ENCODE measurements at regions not wholly inside any gene's neighbourhood (a gene's known extent, or its start where the extent isn't known, plus 50 kb on each side); places are given as distances from the start of the nearest gene placed in this dataset.

- Histone ChIP-seq H3K9ac (ENCODE audit: low read depth, low read length) (no peak overlapping the region), H3K9me3 (ENCODE audit: control insufficient read depth, insufficient read depth, low read length) (no peaks in the 10 kb centered on the region), H3K27me3 (ENCODE audit: control insufficient read depth, insufficient read depth, low read length) (no peaks in the 10 kb centered on the region), H3K4me1 (ENCODE audit: control insufficient read depth, insufficient read depth, low read length) (0 out of 2 replicates have a peak, but pooled peaks cover 2% of the 10 kb centered on the region), H3K4me3 (ENCODE audit: low read depth, low read length) (no peak overlapping the region), H3K36me3 (ENCODE audit: control insufficient read depth, insufficient read depth, low read length) (no peaks in the 10 kb centered on the region), H3K27ac (ENCODE audit: low read depth, low read length) (no peak overlapping the region)
These were observed 372.2 kb downstream of the GXYLT1 start for GRCh38 chr12:41772478-41772877.

DNA sequence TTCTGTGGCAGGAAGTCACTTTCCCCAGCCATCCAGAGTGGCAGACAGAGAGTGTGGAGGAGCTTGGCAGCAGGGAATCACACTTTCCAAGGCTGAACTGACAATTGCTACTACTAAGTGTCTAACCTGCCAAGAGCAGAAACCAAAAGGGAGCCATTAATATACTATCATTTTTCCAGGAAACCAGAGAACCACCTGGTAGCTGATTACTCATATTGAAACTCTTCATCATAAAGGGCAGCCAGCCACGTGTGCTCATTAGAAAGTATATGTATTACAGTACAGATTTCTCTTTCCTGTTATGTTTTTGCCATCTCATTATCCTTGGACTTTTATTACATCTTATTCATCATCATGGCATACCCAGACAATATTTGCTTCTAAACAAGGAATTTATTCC, 374.9 kb downstream of the GXYLT1 start:
- Histone ChIP-seq H3K36me3 (ENCODE audit: control insufficient read depth, insufficient read depth, low read length) (no peaks in the 10 kb centered on the region), H3K9ac (ENCODE audit: low read depth, low read length) (no peak overlapping the region), H3K9me3 (ENCODE audit: control insufficient read depth, insufficient read depth, low read length) (no peaks in the 10 kb centered on the region), H3K27me3 (ENCODE audit: control insufficient read depth, insufficient read depth, low read length) (no peaks in the 10 kb centered on the region), H3K4me1 (ENCODE audit: control insufficient read depth, insufficient read depth, low read length) (peaks cover 7% of the 10 kb centered on the region; the same call in 1 of the 2 replicates), H3K27ac (ENCODE audit: low read depth, low read length) (no peak overlapping the region), H3K4me3 (ENCODE audit: low read depth, low read length) (no peak overlapping the region)

DNA sequence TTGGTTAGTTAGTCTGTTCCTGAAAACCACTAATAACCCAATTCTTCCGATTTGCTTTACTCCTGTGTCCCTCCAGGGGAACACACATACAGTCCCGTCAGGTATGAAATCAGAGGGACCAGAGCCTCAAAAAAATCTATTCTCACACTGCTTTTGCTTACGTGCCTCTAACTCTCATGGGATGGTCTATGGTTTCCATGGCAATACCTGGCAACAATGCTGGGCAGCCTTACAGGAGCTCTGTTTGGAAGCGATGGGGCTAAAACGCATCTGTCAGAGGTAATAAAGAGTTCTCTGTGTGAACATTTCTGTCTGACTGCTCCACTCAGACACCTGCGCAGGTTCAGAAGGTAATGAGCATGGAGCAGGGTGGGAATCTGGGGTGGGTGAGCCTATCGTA, 376.2 kb downstream of the GXYLT1 start:
- no peak overlapping the region for H3K4me3 ChIP-seq (ENCODE audit: low read depth, low read length)
- H3K27ac ChIP-seq (ENCODE audit: low read depth, low read length) = no peak overlapping the region
- peaks cover 7% of the 10 kb centered on the region; the same call in 1 of the 2 replicates for H3K4me1 ChIP-seq (ENCODE audit: control insufficient read depth, insufficient read depth, low read length)
- no peaks in the 10 kb centered on the region for H3K9me3 ChIP-seq (ENCODE audit: control insufficient read depth, insufficient read depth, low read length)
- H3K36me3 ChIP-seq (ENCODE audit: control insufficient read depth, insufficient read depth, low read length) = no peaks in the 10 kb centered on the region
- no peaks in the 10 kb centered on the region for H3K27me3 ChIP-seq (ENCODE audit: control insufficient read depth, insufficient read depth, low read length)
- no peak overlapping the region for H3K9ac ChIP-seq (ENCODE audit: low read depth, low read length)

GRCh38 chr12:41762691-41763090, 382.0 kb downstream of the GXYLT1 start:
- Histone ChIP-seq H3K36me3 (ENCODE audit: control insufficient read depth, insufficient read depth, low read length) (no peaks in the 10 kb centered on the region), H3K4me1 (ENCODE audit: control insufficient read depth, insufficient read depth, low read length) (peaks cover 7% of the 10 kb centered on the region; the same call in 1 of the 2 replicates), H3K4me3 (ENCODE audit: low read depth, low read length) (no peak overlapping the region), H3K9me3 (ENCODE audit: control insufficient read depth, insufficient read depth, low read length) (no peaks in the 10 kb centered on the region), H3K27ac (ENCODE audit: low read depth, low read length) (no peak overlapping the region), H3K27me3 (ENCODE audit: control insufficient read depth, insufficient read depth, low read length) (no peaks in the 10 kb centered on the region), H3K9ac (ENCODE audit: low read depth, low read length) (no peak overlapping the region)

GRCh38 chr12:41745593-41745992, 399.1 kb downstream of the GXYLT1 start:
- H3K4me1 ChIP-seq (ENCODE audit: control insufficient read depth, insufficient read depth, low read length) = no peaks in the 10 kb centered on the region
- no peaks in the 10 kb centered on the region for H3K9me3 ChIP-seq (ENCODE audit: control insufficient read depth, insufficient read depth, low read length)
- no peaks in the 10 kb centered on the region for H3K36me3 ChIP-seq (ENCODE audit: control insufficient read depth, insufficient read depth, low read length)
- no peaks in the 10 kb centered on the region for H3K27me3 ChIP-seq (ENCODE audit: control insufficient read depth, insufficient read depth, low read length)
- no peak overlapping the region for H3K27ac ChIP-seq (ENCODE audit: low read depth, low read length)
- no peak overlapping the region for H3K9ac ChIP-seq (ENCODE audit: low read depth, low read length)
- H3K4me3 ChIP-seq (ENCODE audit: low read depth, low read length) = no peak overlapping the region

GRCh38 chr12:41743835-41744234, 400.8 kb downstream of the GXYLT1 start:
- Histone ChIP-seq H3K4me3 (ENCODE audit: low read depth, low read length) (no peak overlapping the region), H3K27me3 (ENCODE audit: control insufficient read depth, insufficient read depth, low read length) (no peaks in the 10 kb centered on the region), H3K27ac (ENCODE audit: low read depth, low read length) (no peak overlapping the region), H3K36me3 (ENCODE audit: control insufficient read depth, insufficient read depth, low read length) (no peaks in the 10 kb centered on the region), H3K9me3 (ENCODE audit: control insufficient read depth, insufficient read depth, low read length) (no peaks in the 10 kb centered on the region), H3K9ac (ENCODE audit: low read depth, low read length) (no peak overlapping the region), H3K4me1 (ENCODE audit: control insufficient read depth, insufficient read depth, low read length) (no peaks in the 10 kb centered on the region)

- Histone ChIP-seq H3K36me3 (ENCODE audit: control insufficient read depth, insufficient read depth, low read length) (no peaks in the 10 kb centered on the region), H3K9me3 (ENCODE audit: control insufficient read depth, insufficient read depth, low read length) (no peaks in the 10 kb centered on the region), H3K4me1 (ENCODE audit: control insufficient read depth, insufficient read depth, low read length) (no peaks in the 10 kb centered on the region), H3K27ac (ENCODE audit: low read depth, low read length) (no peak overlapping the region), H3K9ac (ENCODE audit: low read depth, low read length) (no peak overlapping the region), H3K27me3 (ENCODE audit: control insufficient read depth, insufficient read depth, low read length) (no peaks in the 10 kb centered on the region), H3K4me3 (ENCODE audit: low read depth, low read length) (no peak overlapping the region)
These were observed 405.6 kb downstream of the GXYLT1 start for GRCh38 chr12:41739066-41739465.

DNA sequence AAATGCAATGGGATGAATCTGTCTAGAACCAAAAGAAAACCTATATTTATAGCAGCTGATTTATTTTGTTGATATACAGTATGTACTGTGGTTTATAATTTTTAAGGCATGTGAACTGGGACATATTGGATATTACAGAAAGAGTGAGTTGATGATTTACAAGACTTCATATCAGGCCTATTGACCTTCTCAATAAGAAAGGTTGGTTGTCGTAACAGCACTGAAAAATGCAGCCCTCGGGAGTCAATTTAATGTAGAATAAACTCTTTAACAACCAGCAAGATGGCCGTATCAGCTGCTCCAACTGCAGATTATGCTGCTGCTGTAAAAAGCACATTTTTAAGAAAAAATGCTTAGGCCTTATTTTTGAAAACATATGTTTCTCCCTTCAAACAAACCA, 407.3 kb downstream of the GXYLT1 start:
- Histone ChIP-seq H3K27ac (ENCODE audit: low read depth, low read length) (no peak overlapping the region), H3K36me3 (ENCODE audit: control insufficient read depth, insufficient read depth, low read length) (no peaks in the 10 kb centered on the region), H3K9me3 (ENCODE audit: control insufficient read depth, insufficient read depth, low read length) (no peaks in the 10 kb centered on the region), H3K9ac (ENCODE audit: low read depth, low read length) (no peak overlapping the region), H3K4me1 (ENCODE audit: control insufficient read depth, insufficient read depth, low read length) (no peaks in the 10 kb centered on the region), H3K4me3 (ENCODE audit: low read depth, low read length) (no peak overlapping the region), H3K27me3 (ENCODE audit: control insufficient read depth, insufficient read depth, low read length) (no peaks in the 10 kb centered on the region)

DNA sequence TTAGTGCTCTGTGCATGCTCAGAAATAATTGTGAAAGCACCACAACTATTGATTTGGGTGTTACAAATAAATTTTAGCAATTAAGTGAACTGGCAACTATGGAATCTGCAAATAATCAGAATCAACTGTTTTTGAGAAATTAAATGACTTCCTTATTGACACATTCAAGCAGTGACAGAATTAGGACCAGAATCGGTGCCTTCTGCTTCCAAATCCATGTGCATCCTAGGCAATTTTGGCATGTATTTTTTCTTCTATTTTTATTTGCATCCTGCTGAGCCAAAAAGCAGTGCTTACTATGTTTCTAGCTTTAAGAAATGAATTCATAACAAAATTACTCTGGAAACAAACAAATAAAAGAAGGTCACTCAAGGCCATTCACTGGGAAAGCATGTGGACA, 408.2 kb downstream of the GXYLT1 start:
- no peaks in the 10 kb centered on the region for H3K27me3 ChIP-seq (ENCODE audit: control insufficient read depth, insufficient read depth, low read length)
- H3K4me1 ChIP-seq (ENCODE audit: control insufficient read depth, insufficient read depth, low read length) = peaks cover 2% of the 10 kb centered on the region
- H3K4me3 ChIP-seq (ENCODE audit: low read depth, low read length) = no peak overlapping the region
- no peak overlapping the region for H3K27ac ChIP-seq (ENCODE audit: low read depth, low read length)
- no peaks in the 10 kb centered on the region for H3K9me3 ChIP-seq (ENCODE audit: control insufficient read depth, insufficient read depth, low read length)
- no peak overlapping the region for H3K9ac ChIP-seq (ENCODE audit: low read depth, low read length)
- no peaks in the 10 kb centered on the region for H3K36me3 ChIP-seq (ENCODE audit: control insufficient read depth, insufficient read depth, low read length)

GRCh38 chr12:41731691-41732090, 413.0 kb downstream of the GXYLT1 start:
- H3K4me1 ChIP-seq (ENCODE audit: control insufficient read depth, insufficient read depth, low read length) = peaks cover 5% of the 10 kb centered on the region
- H3K9ac ChIP-seq (ENCODE audit: low read depth, low read length) = no peak overlapping the region
- H3K9me3 ChIP-seq (ENCODE audit: control insufficient read depth, insufficient read depth, low read length) = no peaks in the 10 kb centered on the region
- no peaks in the 10 kb centered on the region for H3K27me3 ChIP-seq (ENCODE audit: control insufficient read depth, insufficient read depth, low read length)
- H3K4me3 ChIP-seq (ENCODE audit: low read depth, low read length) = no peak overlapping the region
- no peak overlapping the region for H3K27ac ChIP-seq (ENCODE audit: low read depth, low read length)
- H3K36me3 ChIP-seq (ENCODE audit: control insufficient read depth, insufficient read depth, low read length) = no peaks in the 10 kb centered on the region

GRCh38 chr12:41731061-41731460, 413.6 kb downstream of the GXYLT1 start:
- no peaks in the 10 kb centered on the region for H3K36me3 ChIP-seq (ENCODE audit: control insufficient read depth, insufficient read depth, low read length)
- H3K9ac ChIP-seq (ENCODE audit: low read depth, low read length) = no peak overlapping the region
- H3K27ac ChIP-seq (ENCODE audit: low read depth, low read length) = no peak overlapping the region
- H3K27me3 ChIP-seq (ENCODE audit: control insufficient read depth, insufficient read depth, low read length) = no peaks in the 10 kb centered on the region
- H3K9me3 ChIP-seq (ENCODE audit: control insufficient read depth, insufficient read depth, low read length) = no peaks in the 10 kb centered on the region
- no peak overlapping the region for H3K4me3 ChIP-seq (ENCODE audit: low read depth, low read length)
- H3K4me1 ChIP-seq (ENCODE audit: control insufficient read depth, insufficient read depth, low read length) = peaks cover 5% of the 10 kb centered on the region

GRCh38 chr12:41724216-41724615, 420.5 kb downstream of the GXYLT1 start:
- Histone ChIP-seq H3K36me3 (ENCODE audit: control insufficient read depth, insufficient read depth, low read length) (no peaks in the 10 kb centered on the region), H3K27ac (ENCODE audit: low read depth, low read length) (no peak overlapping the region), H3K4me3 (ENCODE audit: low read depth, low read length) (no peak overlapping the region)

More at GRCh38 chr12:41724216-41724615, 420.5 kb downstream of the GXYLT1 start:
- Histone ChIP-seq H3K27me3 (ENCODE audit: control insufficient read depth, insufficient read depth, low read length) (no peaks in the 10 kb centered on the region), H3K9ac (ENCODE audit: low read depth, low read length) (no peak overlapping the region), H3K9me3 (ENCODE audit: control insufficient read depth, insufficient read depth, low read length) (no peaks in the 10 kb centered on the region), H3K4me1 (ENCODE audit: control insufficient read depth, insufficient read depth, low read length) (peaks cover 5% of the 10 kb centered on the region; the same call in 1 of the 2 replicates)

All from HUES48 (cell line).